GM19324 (cell line): ENCODE measurements at regions not wholly inside any gene's neighbourhood (a gene's known extent, or its start where the extent isn't known, plus 50 kb on each side); places are given as distances from the start of the nearest gene placed in this dataset.
"Not testable (repeated sequence)": the region's sequence is repeated elsewhere in the genome, so short reads cannot be mapped to it uniquely, and the experiment has no call there.

Experiments used
- ATAC-seq: cut with Tn5 transposase; IDR thresholded peaks from one replicate; pipeline ENCODE4 v1.9.1; 2021; ENCODE audit warnings: mild to moderate bottlenecking, moderate library complexity; ENCODE audit not compliant: unreplicated experiment, low FRiP score

GRCh38 chr6:74343321-74343720 lies 647.3 kb downstream of the CD109 start:
- not testable (repeated sequence) for ATAC-seq

GRCh38 chr6:74334722-74335121 lies 638.7 kb downstream of the CD109 start:
- no peak for ATAC-seq

GRCh38 chr6:74333406-74333805 lies 637.4 kb downstream of the CD109 start:
- no peak for ATAC-seq

DNA sequence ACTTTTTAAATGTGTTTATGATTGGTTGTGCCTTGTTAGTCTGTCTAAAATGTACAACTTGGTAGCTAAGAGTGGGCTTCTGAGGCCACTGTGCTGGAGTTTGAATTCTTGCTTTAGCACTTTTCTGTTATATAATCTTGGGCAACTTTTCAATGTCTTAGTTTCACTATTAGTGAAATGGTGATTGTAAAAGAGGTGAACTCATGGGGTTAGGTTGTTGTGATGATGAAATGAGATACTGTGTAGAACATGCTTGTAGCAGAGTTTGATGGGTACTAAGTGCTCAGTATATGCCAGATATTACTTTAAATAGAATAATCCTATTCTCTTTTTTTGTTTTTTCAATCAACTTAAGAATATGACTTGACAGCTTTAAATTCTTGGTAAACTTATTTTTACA lies 624.7 kb downstream of the CD109 start:
- ATAC-seq = no peak

DNA sequence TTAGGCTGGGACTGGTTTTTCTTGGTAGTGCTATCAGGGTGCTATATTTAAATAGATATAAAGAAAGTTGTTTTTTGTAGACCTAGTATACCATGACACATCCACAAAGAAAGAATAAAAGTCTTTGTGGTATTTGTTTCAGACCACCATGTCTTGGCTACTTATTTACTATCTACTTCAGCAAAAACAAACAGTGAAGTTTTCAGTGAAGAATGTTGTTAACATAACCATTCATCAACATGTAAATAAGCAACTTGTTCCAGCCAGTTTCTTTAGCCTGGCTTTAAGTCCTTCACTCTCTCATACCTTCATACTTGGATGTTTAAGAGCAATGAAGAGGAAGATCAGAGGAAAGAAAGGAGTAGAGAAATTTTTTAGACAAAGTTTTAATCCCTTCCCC lies 624.1 kb downstream of the CD109 start:
- ATAC-seq = no peak

DNA sequence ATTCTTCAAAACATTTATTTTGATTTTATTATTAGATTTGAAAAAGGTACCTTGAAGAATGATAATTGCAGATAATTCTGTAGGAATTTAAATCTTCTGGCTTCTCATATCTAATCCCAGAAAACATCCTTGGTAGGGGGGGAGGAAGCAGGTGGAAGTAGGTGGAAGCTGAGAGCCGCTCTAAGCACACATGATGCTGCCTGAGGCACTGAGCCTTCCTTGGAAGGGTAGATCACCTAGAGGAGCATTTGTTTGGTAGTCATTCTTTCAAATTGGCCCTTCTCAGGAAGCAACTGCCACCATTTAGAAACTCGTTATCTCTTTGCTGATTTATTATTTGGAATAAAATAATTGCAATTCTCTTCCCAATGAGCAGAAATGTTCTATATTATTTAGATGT lies 623.3 kb downstream of the CD109 start:
- no peak for ATAC-seq

GRCh38 chr6:74318738-74319137 lies 622.7 kb downstream of the CD109 start:
- no peak for ATAC-seq

DNA sequence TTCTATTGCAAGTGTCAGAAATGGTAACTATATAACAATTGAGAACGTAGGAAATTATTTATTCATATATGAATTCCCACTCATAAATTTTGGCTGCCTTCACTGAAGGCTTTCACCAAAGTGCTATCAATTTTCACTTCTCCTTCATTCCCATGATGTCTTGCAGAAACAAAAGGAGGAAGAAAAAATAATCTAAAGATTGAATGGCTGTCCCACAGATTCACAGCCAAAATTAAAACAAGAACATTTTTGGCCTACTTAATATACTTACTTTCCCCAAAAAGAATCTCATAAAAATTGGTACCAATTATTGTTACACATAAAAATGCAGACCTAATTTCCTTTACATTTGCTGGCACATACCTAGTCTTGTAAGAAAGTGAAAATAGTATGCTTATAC lies 616.1 kb downstream of the CD109 start:
- ATAC-seq = no peak

DNA sequence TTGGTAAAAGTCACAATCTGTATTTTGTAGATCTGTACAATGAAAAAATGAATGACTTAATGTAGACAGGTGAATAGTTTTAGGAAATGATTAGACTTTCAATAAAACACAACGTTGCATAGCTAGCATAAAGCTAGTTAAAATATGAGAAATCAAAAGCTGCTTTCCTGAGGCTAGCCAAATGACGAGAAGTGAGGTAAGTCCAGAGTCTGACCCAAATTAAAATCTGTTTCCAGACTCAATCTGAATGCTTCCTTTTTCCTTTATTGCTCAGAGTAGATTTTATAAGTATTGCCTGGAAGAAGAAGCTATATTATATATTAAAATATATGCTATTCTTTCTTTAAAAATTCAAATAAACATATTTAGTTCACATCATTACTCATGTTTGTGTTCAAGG lies 615.4 kb downstream of the CD109 start:
- no peak for ATAC-seq

DNA sequence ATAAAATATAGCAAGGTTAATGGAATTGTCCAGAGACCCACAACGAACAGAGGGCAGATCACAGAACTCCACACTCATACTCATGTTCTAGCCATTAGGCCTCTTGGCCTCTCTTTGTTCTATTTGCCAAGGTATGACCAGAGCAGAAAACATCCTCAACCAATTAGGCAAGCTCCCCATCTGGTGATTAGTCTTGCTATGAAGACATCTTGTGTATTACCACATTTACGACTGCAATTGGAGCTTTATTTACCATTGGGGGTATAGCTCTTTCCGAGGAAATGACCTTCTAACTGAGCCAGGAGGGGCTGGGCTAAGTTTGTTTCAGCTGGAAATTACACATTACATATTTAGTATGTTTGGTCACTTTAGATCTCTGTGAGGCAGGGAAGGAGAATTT lies 593.9 kb downstream of the CD109 start:
- no peak for ATAC-seq

- ATAC-seq = no peak
Measured at GRCh38 chr6:74287932-74288331, 591.9 kb downstream of the CD109 start.

DNA sequence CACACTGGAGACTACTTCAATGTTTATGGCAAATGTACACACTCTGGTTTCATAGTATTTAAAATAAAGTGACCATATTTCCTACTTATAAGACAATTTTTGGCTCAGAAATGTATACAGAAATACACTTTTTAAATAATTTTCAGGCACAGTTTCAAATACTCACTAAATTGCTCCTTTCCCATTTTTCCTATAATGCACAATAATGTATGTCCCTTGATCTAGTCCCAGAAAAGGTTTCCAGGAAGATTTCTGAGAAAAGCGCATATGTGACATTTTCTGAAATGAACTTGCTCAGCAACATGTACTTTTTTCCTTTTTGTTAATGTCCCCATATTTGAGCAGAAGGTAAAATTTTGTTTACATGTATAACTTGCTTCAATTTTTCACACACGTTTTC lies 591.4 kb downstream of the CD109 start:
- no peak for ATAC-seq

GRCh38 chr6:74284284-74284683 lies 588.3 kb downstream of the CD109 start:
- no peak for ATAC-seq

- ATAC-seq = no peak
Measured at GRCh38 chr6:74283532-74283931, 587.5 kb downstream of the CD109 start.

GRCh38 chr6:74282143-74282689 lies 586.2 kb downstream of the CD109 start:
- no peak for ATAC-seq

- no peak for ATAC-seq
Measured at GRCh38 chr6:74280130-74280692, 584.2 kb downstream of the CD109 start.

- ATAC-seq = no peak
Measured at GRCh38 chr6:74277777-74278186, 581.8 kb downstream of the CD109 start.

DNA sequence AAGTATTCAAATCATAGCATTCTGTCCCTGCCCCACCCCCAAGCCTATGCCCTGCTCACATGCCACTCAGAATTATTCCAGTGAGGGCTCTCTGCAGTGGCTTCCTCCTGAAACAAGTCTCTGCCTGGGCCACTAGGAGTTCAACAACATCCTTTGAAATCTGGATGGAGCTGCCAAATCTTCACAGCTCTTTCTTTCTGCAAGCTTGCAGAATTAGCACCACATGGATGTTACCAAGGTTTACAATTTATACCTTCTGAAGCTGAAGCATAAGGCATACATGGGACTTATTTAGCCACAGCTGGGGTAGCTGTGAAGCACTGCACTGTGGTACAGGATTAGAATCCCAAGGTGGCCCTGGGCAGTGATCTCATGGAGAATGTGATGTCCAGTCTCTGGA lies 577.5 kb downstream of the CD109 start:
- no peak for ATAC-seq

- no peak for ATAC-seq
Measured at GRCh38 chr6:74269600-74269858, 573.5 kb downstream of the CD109 start.

DNA sequence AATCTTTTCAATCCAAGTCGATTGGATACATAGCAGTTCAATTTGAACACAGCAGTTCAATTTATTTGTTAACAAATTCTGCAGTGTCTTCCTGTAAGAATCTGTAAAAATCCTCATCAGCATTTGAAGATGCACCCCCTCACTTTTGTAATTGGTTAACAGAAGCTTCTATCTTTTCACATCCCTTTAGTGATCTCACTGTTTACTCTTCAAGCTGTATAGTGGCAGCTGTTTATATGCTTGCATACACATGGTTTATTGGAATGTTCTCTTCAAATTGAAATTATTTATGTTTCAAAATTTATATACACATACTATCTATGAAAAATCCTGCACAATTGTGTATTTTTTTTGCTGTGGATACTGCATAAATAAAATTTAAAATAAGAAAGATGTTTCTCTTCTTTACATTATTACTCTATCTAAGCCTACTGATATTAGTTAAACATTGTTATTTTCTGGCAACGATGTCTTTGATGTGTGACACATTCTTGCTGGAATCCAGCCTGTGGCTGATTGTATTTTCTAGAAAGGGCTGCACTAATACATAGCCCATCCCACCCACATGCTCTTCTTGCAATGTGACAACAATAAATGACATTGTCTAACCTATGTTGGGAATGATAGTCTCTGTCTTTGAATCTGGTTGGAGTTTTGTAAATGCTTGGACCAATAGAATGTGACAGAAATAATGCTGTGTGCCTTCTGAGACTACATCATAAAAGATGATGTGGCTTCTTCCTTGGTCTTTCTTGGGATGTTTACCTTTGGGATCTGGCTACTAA lies 573.0 kb downstream of the CD109 start:
- ATAC-seq = no peak

DNA sequence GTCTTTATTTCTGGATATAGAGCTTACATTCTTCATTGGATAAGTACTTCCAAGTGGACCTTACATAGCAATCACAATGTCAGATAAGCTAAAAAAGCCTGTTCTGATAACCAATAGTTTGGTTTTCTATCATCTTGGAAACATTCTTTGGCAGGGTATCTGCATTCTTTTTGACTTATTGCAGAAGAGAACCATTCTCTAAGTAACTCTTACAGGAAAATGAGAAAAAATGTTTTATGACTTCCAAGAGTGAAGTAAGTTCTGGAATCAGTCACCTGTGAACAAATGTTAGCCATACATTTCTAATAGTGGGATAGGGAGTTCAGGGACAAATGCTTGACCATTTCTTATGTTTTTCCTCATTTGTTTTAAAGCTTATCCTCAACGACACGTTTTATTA lies 564.0 kb downstream of the CD109 start:
- no peak for ATAC-seq

DNA sequence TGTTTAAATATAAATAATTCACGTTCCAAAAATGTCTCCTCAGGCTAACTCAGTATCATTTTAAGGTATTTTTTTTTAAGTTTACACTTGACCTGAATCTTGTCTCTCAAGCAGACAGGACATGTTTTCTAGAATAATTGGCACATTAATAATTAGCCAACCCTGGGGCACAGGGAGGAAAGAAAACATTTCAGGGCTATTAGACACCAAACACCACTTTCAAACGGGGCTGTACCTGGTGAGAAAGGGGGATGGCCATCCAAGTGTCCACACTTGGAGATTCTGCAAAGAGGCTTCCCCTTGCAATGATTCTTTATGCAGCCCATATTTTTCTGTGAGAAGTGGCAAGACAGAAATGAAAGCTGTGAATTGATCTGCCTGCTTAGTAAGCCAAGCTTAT lies 560.8 kb downstream of the CD109 start:
- no peak for ATAC-seq
